ENCODE measurements at regions not wholly inside any gene's neighbourhood (a gene's known extent, or its start where the extent isn't known, plus 50 kb on each side); places are given as distances from the start of the nearest gene placed in this dataset.

DNA sequence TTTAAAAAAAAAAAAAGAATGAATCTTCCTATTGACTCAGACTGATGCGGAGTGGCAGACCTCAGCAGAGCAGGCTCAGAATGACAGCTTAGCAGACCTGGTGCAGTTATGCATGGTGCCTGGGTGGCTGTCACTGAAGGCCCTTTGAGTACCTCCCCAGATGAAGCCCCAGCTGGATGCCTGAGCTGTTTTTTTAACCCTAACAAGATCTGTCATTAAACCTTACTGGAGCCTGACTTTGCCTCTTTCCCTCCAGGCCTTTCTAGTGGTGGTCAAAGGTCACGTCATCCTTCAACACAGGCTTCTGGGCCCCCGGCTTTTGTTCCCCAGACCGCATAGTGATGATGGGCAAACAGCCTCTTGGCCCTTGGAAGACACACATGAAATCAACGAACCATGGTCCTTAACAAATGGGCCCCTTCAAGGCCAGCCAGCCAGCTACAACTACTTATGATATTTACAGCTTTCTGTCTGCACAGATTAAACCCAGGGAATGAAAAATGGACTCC lies 138.3 kb upstream of the CYP1B1 start:
- ChIA-PET POLR2A (no interaction called here), CTCF (interaction anchor here (1.2 kb wide), 1 partner anchor 60 kb away, joined by 3 read pairs; no protein-coding TSS in a partner anchor)
- TF ChIP-seq ZNF384 (IDR thresholded peaks at IDR 0.05) (0 out of 2 replicates have a peak, but pooled peaks have one; percentile 33), FOXA1 (IDR thresholded peaks at IDR 0.05) (no peak), HDGF (IDR thresholded peaks at IDR 0.05; ENCODE audit: borderline replicate concordance) (no peak), NFRKB (IDR thresholded peaks at IDR 0.05) (no peak), L3MBTL2 (conservative IDR thresholded peaks at IDR 0.05) (no peak), SP1 (IDR thresholded peaks at IDR 0.05) (no peak), FOXM1 (IDR thresholded peaks at IDR 0.05; ENCODE audit: borderline replicate concordance) (peak; percentile 77; the same call in 1 of the 2 replicates), SUZ12 (IDR thresholded peaks at IDR 0.05) (no peak), ARNT (IDR thresholded peaks at IDR 0.05) (peak; percentile 91), CTBP1 (IDR thresholded peaks at IDR 0.05; ENCODE audit: borderline replicate concordance) (peak; percentile 97), LEF1 (IDR thresholded peaks at IDR 0.05; ENCODE audit: borderline replicate concordance) (peak; percentile 45; the same call in 1 of the 2 replicates), ELF4 (IDR thresholded peaks at IDR 0.05) (no peak), FOXK2 (IDR thresholded peaks at IDR 0.05) (no peak), BHLHE40 (IDR thresholded peaks at IDR 0.05; ENCODE audit: borderline replicate concordance) (no peak), TARDBP (IDR thresholded peaks at IDR 0.05) (no peak)
- TF ChIP-seq, protein P1, sequence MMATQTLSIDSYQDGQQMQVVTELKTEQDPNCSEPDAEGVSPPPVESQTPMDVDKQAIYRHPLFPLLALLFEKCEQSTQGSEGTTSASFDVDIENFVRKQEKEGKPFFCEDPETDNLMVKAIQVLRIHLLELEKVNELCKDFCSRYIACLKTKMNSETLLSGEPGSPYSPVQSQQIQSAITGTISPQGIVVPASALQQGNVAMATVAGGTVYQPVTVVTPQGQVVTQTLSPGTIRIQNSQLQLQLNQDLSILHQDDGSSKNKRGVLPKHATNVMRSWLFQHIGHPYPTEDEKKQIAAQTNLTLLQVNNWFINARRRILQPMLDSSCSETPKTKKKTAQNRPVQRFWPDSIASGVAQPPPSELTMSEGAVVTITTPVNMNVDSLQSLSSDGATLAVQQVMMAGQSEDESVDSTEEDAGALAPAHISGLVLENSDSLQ (IDR thresholded peaks at IDR 0.05): peak; percentile 91
- DNase-seq (ENCODE audit: extremely low spot score): peak; percentile 53

DNA sequence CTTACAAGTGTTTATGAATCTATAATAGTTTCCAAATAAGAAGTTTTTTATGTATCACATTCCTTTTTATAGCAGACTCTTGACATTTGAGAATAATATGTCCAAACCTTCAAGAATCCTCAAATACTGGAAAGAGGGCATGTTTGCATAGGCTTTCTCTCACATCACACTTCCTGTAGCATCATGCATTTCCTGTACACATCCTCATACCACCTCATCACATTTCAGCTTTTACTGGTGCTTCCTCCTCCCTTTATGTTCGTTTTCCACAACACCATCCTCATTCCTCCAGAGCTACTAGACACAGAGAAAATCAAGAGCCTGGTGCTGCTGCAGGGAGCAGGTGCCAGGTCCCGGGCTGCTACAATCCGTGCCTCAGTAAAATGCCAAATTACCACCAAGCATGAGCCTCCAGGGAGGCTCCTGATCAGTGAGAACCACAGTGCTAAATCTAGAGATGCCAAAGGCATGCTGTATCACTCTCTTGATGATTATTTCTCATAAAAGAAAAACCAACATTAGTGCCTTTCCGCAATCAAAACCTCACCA lies 137.7 kb upstream of the CYP1B1 start:
- POLR2A ChIA-PET: no interaction called here
- TF ChIP-seq ELF4 (IDR thresholded peaks at IDR 0.05) (no peak), CTBP1 (IDR thresholded peaks at IDR 0.05; ENCODE audit: borderline replicate concordance) (no peak), SUZ12 (IDR thresholded peaks at IDR 0.05) (no peak), LEF1 (IDR thresholded peaks at IDR 0.05; ENCODE audit: borderline replicate concordance) (no peak)
- CTCF ChIA-PET: interaction anchor here (1.2 kb wide), 1 partner anchor 61 kb away, joined by 3 read pairs; no protein-coding TSS in a partner anchor
- DNase-seq (ENCODE audit: extremely low spot score): no peak

DNA sequence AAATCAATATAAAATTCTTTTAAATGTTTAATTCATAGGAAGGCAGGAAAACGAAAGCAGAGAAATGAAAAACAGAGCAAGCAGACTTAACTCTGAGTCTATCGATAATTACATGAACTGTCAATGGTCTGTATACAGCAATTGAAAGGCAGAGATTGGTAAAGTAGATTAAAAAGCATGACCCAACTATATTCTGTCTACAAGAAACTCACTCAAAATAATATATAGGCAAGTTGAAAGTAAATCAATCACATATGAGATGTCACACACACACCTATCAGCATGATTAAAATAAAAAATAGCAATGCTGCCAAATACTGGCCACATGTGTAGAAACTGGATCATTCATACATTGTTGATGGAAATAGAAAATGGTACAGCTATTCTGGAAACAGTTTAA lies 136.4 kb upstream of the CYP1B1 start:
- ChIA-PET CTCF (no interaction called here), POLR2A (no interaction called here)
- no peak for DNase-seq (ENCODE audit: extremely low spot score)
- no peak for TF ChIP-seq FOXA1 (IDR thresholded peaks at IDR 0.05)
- TF ChIP-seq, protein P1 (IDR thresholded peaks at IDR 0.05): 0 out of 2 replicates have a peak, but pooled peaks have one; percentile 39

- ChIA-PET CTCF (no interaction called here), POLR2A (no interaction called here)
- TF ChIP-seq NFRKB (IDR thresholded peaks at IDR 0.05) (no peak), LEF1 (IDR thresholded peaks at IDR 0.05; ENCODE audit: borderline replicate concordance) (no peak)
- DNase-seq (ENCODE audit: extremely low spot score): no peak
Measured at GRCh38 chr2:38207168-38207567, 131.2 kb upstream of the CYP1B1 start.

DNA sequence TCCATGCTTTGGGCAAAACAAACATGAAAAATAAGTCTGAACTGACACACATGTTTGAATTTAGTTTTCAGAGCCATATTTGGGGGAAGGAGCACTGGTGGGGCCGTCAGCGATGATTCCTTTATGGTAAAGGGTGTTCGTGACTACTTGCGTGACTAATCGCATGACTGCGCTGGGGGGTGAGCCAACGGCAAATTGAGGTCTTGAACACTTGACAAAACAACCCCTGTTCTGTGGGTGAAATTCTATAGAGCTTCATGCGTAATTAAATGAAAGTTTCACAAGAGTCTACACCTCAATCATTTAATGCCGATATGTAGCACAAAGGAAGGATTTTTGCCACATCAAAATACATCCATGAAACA lies 127.5 kb upstream of the CYP1B1 start:
- TF ChIP-seq LEF1 (IDR thresholded peaks at IDR 0.05; ENCODE audit: borderline replicate concordance) (no peak), NFRKB (IDR thresholded peaks at IDR 0.05) (no peak), FOXA1 (IDR thresholded peaks at IDR 0.05) (no peak), SUZ12 (IDR thresholded peaks at IDR 0.05) (no peak), FOXM1 (IDR thresholded peaks at IDR 0.05; ENCODE audit: borderline replicate concordance) (no peak), TARDBP (IDR thresholded peaks at IDR 0.05) (no peak), FOXK2 (IDR thresholded peaks at IDR 0.05) (no peak), SP1 (IDR thresholded peaks at IDR 0.05) (no peak), L3MBTL2 (conservative IDR thresholded peaks at IDR 0.05) (no peak), CTBP1 (IDR thresholded peaks at IDR 0.05; ENCODE audit: borderline replicate concordance) (no peak), BHLHE40 (IDR thresholded peaks at IDR 0.05; ENCODE audit: borderline replicate concordance) (no peak)
- CTCF ChIA-PET: no interaction called here
- no peak for DNase-seq (ENCODE audit: extremely low spot score)
- POLR2A ChIA-PET: no interaction called here

- ChIA-PET CTCF (no interaction called here), POLR2A (no interaction called here)
- no peak for TF ChIP-seq ZNF384 (IDR thresholded peaks at IDR 0.05)
- TF ChIP-seq, protein P1 (IDR thresholded peaks at IDR 0.05): peak; percentile 37; the same call in 1 of the 2 replicates
- no peak for DNase-seq (ENCODE audit: extremely low spot score)
Measured at GRCh38 chr2:38202713-38203445, 126.9 kb upstream of the CYP1B1 start.

GRCh38 chr2:38201784-38202183 lies 125.8 kb upstream of the CYP1B1 start:
- DNase-seq (ENCODE audit: extremely low spot score): no peak
- ChIA-PET CTCF (interaction anchor here (0.6 kb wide), 1 partner anchor 806 kb away, joined by 3 read pairs; no protein-coding TSS in a partner anchor), POLR2A (no interaction called here)
- TF ChIP-seq FOXM1 (IDR thresholded peaks at IDR 0.05; ENCODE audit: borderline replicate concordance) (no peak), FOXA1 (IDR thresholded peaks at IDR 0.05) (no peak), ZNF384 (IDR thresholded peaks at IDR 0.05) (no peak), SP1 (IDR thresholded peaks at IDR 0.05) (no peak), BHLHE40 (IDR thresholded peaks at IDR 0.05; ENCODE audit: borderline replicate concordance) (no peak), SUZ12 (IDR thresholded peaks at IDR 0.05) (no peak), CTBP1 (IDR thresholded peaks at IDR 0.05; ENCODE audit: borderline replicate concordance) (peak; percentile 85; the same call in 1 of the 2 replicates), HDGF (IDR thresholded peaks at IDR 0.05; ENCODE audit: borderline replicate concordance) (no peak), TARDBP (IDR thresholded peaks at IDR 0.05) (no peak), LEF1 (IDR thresholded peaks at IDR 0.05; ENCODE audit: borderline replicate concordance) (no peak), NFRKB (IDR thresholded peaks at IDR 0.05) (no peak), ARNT (IDR thresholded peaks at IDR 0.05) (peak; percentile 86), FOXK2 (IDR thresholded peaks at IDR 0.05) (no peak), L3MBTL2 (conservative IDR thresholded peaks at IDR 0.05) (no peak), ELF4 (IDR thresholded peaks at IDR 0.05) (no peak)
- TF ChIP-seq, protein P1 (IDR thresholded peaks at IDR 0.05): peak; percentile 94

All from HEK293T (cell line).